GM04504 (cell line): ENCODE measurements at regions not wholly inside any gene's neighbourhood (a gene's known extent, or its start where the extent isn't known, plus 50 kb on each side); places are given as distances from the start of the nearest gene placed in this dataset.
"Not testable (repeated sequence)": the region's sequence is repeated elsewhere in the genome, so short reads cannot be mapped to it uniquely, and the experiment has no call there.

Experiments
- DNase-seq: peaks from one replicate; pipeline ENCODE4 v3.0.0-alpha.2; 2012; ENCODE audit warnings: low read depth

DNA sequence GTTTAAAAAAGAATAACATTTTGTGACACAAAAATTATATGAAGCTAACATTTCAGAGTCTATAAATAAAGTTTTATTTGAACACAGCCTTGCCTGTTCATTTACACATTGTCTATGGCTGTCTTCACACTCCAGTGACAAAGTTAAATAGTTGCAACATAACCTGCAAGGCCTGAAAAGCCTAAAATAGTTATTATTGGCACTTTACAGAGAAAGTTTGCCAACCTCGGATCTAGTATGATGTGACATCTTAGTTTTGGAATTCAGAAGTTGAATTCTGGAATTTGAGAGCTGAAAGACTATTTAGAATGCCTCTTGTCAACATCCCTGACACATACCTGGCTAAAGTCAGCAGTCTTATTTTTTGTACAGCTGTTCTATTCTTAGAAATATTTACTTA is 68.3 kb downstream of the DYRK2 start:
- DNase-seq: no peak

DNA sequence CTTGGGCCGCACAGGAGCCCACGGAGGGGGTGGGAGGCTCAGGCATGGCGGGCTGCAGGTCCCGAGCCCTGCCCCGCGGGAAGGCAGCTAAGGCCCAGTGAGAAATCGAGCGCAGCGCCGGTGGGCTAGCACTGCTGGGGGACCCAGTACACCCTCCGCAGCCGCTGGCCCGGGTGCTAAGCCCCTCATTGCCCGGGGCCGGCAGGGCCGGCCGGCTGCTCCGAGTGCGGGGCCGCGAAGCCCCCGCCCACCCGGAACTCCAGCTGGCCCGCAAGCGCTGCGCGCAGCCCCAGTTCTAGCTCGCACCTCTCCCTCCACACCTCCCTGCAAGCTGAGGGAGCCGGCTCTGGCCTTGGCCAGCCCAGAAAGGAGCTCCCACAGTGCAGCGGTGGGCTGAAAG is 70.8 kb downstream of the DYRK2 start:
- not testable (repeated sequence) for DNase-seq

DNA sequence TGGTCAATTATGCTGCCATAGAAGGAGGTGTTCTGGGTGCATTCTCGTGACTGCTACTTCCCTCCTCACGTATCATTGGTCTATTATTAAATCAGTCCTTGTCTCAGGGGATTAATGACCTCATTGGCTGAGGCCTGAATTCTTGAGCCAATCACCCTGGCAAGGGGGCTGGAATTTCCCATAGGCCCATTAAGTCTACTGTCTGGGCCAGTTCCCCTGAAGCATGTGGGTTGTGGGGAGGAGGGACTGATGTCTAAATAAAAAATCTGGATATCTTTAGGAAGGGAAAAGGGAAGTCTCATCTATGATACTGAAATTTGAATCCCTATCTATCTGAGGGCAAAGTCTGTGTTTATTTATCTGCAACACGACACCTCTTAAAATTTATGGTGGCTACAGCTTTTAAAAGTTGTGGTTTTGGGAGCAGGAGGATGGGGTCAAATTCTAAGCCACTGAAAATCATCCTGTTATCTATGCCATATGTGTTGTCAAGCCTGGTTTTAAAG is 71.9 kb downstream of the DYRK2 start:
- peak; percentile 75 for DNase-seq

DNA sequence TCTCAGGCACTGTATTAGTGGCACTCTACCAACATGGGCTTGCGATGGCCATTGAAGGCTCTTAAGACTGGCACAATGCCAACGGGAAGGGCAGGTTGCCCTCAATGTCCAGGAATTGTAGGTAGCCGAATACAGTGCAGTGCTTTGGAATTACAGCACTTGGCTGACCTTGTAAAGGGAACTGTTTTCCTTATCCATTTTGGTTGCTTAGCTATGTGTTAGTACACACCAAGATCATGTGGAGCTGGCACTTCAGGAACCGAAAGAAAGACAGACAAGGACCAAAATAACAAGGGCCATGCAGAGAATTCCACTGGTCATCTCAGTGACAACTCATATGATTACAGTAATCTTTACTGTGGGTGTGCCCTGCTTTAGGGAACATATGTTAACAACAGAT is 72.7 kb downstream of the DYRK2 start:
- DNase-seq: no peak

DNA sequence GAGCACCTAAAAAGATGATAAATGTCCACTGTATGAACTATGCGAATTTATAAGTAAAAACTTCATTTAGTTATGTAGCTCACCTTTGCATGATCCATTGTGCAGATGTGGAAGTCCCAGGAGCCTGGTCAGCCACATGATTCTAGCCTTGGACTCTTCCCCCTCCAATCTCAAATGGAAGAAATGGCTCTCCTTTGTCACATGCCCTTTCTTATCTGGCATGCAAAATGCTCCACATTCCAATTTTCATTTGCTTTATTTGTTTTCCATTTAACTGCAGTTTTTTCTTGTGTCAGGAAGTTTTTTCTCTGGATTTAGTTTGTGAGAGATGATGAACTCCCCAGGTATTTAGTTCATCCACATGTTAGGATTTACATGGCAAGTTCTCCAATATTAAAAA is 73.8 kb downstream of the DYRK2 start:
- DNase-seq: no peak

DNA sequence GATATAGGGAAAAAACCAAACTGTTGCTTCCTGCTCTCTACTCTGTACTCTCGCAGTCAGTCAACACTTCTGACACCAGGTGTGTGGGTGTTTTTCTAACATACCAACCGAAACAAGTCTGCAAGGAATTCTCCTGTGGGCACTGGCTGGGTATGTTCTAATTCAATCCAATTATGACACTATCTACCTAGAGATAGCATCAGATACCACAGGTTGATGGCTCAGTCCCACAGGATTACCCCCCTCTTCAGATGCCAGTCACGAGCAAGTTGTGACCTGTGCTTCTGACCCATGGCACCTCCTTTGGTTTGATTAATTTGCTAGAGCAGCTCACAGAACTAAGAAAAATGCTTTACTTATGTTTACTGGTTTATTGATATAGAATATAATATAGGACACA is 78.3 kb downstream of the DYRK2 start:
- DNase-seq: no peak

DNA sequence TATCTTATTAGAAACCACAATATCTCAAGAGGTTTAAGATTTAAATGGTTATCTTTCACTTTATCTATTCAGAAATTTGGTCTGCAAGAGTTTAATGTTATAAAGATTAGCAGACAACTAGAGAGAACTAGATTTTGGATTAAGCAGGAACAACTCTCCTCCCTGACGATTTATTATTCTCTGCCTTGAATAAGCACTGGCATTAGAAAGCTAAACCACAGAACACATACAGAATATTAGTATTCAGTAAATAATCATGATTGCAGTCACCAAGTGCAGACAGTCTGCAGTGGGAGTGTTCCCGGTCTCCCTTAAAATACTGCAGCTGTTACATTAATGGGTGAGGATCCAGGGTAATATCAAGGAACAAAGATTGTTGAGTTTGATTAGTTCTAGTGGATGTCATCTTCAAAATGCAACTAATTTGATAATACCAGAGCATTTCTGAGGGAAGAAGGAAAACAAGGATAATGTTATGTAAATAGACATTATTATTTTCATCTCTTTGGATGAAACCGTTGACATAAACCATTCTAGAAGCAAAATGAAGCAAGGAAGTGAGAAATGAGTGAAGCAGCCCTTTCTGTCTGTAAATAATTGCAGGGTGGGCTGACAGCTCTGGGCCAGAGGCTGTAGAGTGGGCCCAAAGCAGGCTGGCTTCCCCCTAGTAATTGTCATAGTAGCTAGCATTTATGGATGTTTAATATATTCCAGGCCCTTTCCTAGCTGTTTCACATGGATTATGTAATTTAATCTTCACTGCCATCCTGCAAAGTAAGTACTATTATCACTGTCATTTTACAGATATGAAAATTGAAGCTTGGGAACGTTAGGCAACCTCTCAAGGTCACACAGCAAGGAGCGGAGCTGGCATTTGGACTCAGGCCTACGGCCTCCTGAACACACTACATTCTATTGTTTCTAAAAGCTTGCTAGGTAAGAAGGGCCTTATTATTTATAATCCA is 79.4 kb downstream of the DYRK2 start:
- no peak for DNase-seq

DNA sequence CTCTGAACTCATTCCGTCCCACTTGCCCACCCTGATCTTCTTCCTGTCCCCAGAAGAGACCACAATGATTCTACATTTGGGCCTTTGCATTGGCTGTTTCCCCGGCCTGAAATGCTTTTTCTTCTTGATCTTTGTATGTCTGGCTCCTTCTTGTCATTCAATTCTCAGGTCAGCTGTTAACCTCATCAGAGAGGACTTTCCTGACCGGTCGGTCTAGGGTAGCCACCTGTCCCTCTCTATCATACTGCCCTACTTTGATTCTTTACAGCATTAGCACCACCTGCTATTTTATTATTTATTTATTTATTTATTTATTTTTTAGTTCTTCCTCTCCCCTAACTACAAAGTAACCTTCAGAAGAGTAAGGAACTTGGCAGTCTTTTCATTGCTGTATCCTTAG is 84.3 kb downstream of the DYRK2 start:
- DNase-seq: no peak

DNA sequence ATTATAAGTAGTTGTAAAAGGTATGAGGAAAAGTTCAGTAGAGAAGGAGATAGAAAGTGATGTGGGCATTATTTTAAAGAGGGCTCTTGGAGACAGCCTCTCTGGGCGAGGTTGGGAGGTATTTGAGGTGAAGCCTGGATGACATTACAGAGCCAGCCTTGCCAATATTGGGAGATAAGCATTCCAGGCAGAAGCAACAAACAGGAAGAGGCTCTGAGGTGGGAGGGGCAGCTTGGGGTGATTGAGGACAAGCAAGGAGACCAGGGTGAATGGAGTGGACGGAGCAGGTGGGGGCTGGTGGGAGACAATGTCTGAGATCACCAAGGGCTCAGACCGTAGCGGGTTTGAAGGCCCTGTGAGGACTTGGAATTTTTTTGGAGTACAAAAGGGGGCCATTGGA is 87.3 kb downstream of the DYRK2 start:
- DNase-seq: no peak

DNA sequence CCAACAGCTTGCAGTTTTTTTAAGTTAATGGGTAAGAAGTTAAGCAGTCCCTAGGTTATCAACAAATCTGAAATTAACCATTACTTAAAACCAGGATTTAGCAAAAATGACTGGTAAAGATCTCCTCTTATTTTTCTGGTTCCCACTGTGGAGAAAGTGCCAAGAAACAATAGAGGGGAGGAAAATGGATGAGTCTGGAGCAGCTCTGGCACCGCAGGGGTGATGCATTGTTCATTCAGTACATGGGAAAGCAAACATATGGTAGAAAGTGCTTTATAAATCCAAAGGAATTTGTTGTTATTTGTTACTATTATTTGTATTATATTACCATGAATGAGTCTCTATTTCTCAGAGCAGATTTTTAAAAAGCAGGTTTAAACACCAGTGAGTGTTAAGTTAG is 92.2 kb downstream of the DYRK2 start:
- DNase-seq: no peak

DNA sequence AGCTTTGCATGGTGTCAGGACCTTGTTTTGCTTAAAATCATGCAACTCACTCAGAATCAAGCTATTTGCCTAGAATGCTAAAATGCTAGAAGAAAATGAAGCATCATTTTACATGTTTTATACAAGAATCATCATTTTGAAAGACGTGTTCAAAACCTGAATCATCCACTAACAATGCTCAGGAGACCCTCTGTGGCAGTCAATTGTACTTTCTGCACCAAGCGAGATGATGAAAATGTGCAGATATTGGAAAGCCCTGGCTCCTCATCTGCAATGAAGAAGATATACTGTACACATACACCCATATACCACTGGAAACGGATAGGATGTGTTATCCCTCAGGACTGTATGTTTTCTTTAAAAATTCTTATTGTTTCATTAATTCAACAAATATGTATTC is 92.7 kb downstream of the DYRK2 start:
- no peak for DNase-seq

DNA sequence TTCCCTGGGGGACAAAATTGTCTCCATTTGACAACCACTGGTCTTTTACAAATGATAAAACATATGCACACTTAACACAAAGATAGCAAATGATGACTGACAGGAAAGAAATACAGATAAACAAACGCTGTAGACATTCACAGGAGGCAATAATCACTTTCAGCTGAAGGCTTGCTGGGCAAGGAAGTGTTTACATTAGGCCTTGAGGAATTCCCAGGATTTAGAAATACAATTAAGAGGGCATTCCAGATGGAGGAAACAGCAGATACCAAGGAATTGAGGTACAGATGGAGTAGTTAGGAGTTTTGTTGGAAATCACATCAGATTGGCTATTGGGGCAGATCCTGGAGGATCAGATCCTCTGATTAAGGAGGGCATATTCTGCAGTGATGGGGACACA is 93.9 kb downstream of the DYRK2 start:
- no peak for DNase-seq

DNA sequence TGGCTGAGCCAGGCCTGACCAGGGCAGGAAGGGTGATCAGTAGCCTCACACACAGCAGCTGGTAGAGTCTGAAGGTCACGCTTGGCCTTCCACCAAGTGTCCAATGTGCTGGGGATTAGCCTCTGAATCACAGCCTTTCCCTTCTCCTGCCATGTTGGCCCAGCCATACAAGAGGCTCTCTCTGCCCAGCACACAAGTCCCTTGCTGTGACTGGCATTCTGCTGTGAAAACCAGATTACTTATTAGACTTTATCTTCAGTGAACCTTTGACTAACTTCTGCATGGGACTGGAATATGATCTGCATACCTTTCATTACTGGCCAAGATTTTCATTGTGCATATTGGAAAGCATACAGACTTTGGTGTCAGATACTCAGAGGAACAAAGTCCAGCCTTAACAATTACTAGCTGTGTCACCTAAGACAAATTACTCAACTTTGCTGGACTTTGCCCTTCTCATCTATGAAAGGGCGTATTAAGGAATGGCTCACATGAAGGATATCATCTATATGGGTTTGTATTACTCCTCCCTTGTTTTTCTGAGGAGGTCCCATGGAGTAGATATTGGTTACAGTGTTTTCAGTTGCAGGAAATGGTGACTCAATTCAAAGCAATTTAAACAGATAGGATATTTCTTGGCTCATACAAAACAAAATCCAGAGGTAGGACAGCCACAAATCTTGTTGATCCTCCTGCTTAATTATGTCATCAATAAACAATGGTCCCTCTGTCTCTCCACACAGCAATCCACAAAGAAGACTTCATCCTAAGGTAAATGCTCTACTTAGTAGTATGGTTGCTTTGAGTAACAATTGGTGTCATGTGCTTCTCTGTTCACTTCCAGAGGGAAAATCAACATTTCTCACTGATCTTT is 99.6 kb downstream of the DYRK2 start:
- peak; percentile 58 for DNase-seq

DNA sequence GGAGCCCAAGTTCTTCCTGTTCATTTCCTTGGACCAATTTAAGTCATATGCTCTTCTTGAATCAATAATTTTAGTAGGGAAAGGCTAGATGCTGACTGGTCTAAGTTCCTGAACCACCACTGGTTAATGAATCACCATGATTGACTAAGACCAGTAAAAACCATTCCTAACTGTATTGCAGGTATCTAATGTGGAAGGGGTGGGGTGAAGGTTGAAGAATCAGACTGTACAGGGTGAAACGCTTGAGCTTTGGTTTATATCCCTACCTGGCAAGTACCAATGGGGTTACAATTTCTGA is 100.1 kb downstream of the DYRK2 start:
- DNase-seq: no peak

DNA sequence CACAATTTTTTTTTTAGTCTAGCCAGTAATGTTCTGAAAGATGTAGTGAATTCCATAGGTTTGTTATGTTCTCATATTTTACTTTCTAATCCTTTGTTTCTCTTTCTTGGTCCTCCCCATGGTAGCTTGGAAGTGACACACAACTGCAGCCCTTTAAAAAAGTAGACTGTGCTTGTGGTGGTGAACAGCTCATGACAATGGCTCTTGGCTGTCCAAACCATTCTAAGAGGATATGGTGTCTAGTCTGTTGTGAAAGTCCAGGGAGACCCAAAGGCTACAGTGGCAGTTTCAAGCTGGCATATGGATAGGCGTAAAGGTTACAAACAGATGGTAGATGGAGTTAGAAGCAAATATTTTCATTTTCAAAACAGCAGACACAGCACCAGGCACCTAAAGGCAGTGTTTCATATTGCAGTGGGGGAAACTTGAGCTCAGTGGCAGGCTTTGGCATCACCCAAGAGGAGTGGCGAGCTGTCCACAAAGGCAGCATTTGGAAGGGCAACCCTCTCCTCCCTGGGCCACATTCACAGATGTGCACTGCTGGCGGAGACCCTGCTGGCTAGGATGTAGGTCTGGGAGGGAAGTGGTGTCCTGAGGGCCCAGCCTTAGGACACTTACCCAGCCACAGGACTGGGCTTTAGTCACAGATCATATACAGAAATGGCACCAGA is 102.1 kb downstream of the DYRK2 start:
- no peak for DNase-seq

DNA sequence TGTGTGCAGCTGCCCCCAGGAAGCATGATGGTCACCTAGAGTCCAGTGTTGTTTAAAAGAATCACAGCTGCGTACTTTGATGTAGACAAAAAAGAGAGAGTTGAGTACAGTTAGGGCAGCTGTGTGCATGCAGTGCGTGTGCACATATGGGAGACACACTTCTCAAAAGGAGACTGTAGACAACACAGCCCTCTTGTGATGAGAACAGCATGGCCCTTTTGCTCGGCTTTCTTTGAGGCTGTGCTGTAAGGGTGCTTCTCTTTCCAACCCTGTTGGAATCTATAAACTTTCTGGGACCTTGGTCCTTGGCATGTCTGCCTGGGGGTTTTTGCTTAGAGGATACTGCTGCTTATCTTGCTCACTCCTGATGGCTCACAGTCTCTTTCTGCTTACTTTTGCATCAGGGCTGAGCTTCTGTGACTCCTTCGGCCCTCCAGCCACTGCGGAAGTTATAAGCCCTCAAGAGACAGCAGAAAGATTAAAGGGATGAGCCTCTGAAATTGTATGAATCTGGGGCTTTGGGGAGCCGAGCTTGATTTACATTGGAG is 102.9 kb downstream of the DYRK2 start:
- peak; percentile 24 for DNase-seq

DNA sequence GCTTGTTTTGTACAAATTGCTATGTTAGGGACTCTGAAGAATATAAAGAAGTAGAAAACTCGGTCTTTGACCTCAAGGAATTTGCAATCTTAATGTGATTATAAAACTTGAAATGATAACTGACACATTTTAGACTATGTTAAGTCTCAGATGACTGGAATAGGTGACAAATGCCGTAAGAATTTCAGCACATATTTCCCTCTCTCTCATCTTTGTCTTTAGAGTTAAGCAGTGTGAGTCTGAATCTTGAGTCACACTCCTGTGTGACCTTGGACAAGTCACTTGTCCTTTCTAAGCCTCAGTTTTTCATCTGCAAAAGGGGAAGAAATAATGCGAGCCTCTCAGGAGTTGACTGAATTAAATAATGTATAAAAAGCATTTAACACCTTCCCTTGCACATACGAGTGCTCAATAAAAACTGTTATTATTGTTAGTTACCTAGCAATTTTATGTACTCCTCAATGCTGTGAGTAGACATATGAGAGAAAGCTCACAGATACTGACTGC is 103.7 kb downstream of the DYRK2 start:
- no peak for DNase-seq

DNA sequence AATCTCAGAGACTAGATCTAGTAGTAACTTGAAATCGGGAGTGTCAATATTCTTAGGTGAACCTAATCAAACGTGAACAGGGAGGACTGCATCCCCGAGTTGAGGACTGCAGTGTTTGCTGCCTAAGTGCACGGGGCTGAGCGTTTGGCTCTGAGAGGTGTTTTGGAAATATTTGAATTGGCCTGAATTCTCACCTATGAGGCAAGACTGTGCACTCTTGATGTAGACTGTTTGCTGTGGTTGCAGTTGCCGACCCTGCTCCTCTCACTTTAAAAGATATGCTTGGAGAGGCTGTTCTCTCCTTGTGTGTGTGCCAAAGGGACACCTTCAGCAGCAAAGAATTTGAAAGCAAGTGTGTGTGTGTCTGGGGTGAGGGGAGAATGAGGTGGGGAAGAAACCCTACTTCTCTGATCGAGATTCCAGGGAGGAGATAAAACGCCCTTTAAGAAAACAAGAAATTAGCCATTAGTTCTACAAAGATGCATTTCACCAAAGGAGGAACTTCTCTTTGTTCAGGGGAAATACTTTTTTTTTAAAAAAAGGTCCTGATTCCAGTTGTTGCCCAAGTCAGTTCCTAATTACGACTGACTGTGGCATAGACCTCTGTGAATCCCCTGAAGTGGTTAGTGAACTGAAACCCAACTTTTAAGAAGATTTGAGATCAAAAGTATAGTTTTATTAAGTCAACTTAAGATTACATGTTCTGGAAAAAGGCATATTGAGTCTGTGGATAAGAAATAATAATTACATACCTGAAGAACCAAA is 106.6 kb downstream of the DYRK2 start:
- DNase-seq: no peak

DNA sequence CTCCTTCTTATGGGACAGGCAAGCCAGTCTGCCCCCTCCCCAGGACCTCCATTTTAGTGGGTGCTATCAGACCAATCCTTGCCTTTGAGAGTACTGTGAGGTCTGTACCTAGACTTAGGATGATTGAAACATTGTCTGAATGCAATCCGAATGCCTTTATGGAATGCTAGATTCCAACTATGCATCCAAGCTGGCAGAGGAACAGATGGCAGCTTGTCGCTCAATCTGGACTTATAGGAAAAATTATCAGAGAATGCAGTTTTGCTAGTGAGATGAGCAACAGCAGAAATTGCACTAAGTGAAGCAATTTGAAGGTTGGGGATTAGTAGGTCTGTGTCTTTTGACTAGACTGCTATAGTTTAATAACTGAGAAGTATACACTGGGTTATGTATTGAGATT is 109.1 kb downstream of the DYRK2 start:
- DNase-seq: no peak

DNA sequence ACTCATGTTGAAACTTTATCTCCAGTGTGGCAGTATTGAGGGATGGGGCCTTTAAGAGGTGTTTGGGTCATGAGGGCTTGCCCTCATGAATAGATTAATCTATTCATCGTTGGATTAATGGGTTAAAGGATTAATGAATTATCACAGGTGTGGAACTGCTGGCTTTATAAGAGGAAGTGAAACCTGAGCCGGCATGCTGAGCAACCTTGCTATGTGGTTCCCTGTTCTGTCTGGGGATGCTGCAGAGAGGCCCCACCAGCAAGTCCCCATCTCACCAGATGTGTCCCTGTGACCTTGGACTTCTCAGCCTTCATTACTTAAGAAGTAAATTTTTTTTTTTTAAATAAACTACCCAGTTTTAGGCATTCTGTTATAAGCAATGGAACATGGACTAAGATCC is 109.6 kb downstream of the DYRK2 start:
- DNase-seq: no peak

DNA sequence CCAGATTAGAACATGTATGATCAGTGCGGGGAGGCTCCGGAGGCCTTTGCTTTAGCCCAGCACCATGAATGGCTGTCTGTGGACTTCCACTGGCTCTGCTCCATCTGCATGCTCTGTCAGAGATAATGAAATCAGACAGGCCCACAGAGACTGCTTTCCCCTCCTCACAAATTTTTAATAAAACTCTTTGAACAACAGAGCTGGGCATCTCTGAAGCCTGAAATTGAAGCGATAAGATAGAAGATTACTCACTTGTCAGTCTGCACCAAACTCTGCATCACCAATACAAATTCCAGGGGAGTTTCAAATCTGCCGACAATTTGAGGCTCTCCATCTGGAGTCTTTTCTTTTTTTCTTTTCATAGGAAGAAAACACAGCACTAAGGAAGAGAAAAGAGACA is 110.0 kb downstream of the DYRK2 start:
- no peak for DNase-seq
